ENCODE measurements at regions not wholly inside any gene's neighbourhood (a gene's known extent, or its start where the extent isn't known, plus 50 kb on each side); places are given as distances from the start of the nearest gene placed in this dataset.

DNA sequence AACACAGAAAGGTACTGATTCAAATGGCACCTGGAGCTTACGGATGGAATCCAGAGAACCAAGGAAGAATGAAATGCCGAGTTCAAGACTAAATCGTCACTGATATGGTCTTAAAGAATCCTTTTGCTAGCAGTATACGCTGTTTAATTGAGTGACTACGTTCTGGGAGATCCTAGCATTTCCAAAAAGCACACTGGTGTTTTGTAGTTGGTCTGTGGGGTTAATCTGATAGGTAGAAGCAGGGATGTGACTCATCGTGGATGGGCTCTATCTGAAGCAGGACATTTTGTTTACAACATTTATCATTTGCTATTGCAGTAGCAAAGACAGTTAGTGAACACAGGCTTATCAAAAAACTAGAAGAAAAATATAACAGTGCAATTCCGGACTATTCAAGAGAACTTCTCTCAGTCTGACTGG, 169.2 kb upstream of the HMGA2 start:
- CTCF ChIA-PET: no interaction called here
- POLR2A ChIA-PET (ENCODE audit: low non-redundant PET): no interaction called here
- DNase-seq (ENCODE audit: low spot score): no peak
- H3K27ac ChIP-seq: no peak overlapping the region
- TF ChIP-seq, protein P1, sequence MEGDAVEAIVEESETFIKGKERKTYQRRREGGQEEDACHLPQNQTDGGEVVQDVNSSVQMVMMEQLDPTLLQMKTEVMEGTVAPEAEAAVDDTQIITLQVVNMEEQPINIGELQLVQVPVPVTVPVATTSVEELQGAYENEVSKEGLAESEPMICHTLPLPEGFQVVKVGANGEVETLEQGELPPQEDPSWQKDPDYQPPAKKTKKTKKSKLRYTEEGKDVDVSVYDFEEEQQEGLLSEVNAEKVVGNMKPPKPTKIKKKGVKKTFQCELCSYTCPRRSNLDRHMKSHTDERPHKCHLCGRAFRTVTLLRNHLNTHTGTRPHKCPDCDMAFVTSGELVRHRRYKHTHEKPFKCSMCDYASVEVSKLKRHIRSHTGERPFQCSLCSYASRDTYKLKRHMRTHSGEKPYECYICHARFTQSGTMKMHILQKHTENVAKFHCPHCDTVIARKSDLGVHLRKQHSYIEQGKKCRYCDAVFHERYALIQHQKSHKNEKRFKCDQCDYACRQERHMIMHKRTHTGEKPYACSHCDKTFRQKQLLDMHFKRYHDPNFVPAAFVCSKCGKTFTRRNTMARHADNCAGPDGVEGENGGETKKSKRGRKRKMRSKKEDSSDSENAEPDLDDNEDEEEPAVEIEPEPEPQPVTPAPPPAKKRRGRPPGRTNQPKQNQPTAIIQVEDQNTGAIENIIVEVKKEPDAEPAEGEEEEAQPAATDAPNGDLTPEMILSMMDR (conservative IDR thresholded peaks at IDR 0.05; ENCODE audit: low read depth): no peak

GRCh38 chr12:65656156-65656882, 168.0 kb upstream of the HMGA2 start:
- TF ChIP-seq, protein P1 (conservative IDR thresholded peaks at IDR 0.05; ENCODE audit: low read depth): no peak
- H3K27ac ChIP-seq: no peak overlapping the region
- ChIA-PET POLR2A (ENCODE audit: low non-redundant PET) (no interaction called here), CTCF (no interaction called here)
- DNase-seq (ENCODE audit: low spot score): no peak

DNA sequence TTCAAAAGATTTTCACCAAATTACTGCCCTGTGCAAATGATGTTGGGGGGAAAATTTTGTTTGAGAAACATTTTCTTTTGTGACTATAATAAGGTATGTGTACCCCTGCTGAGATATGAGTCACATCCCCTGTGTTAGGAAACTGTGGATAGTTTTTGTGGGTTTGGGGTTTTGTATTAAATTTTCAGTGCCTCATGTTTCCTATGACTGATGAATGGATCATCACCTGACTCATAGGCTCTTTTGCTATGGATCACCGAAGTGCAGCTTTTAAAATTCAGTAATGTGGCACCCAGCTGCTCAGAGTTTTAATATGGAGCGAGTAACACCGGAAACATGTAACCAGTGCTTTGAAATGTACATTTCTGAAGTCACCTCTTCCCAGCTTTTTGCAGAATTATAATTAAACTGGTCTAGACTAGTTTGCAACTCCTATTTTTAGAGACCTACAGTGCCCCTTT, 167.4 kb upstream of the HMGA2 start:
- peak; percentile 90 for DNase-seq (ENCODE audit: low spot score)
- CTCF ChIA-PET: no interaction called here
- POLR2A ChIA-PET (ENCODE audit: low non-redundant PET): no interaction called here
- no peak overlapping the region for H3K27ac ChIP-seq
- TF ChIP-seq, protein P1 (conservative IDR thresholded peaks at IDR 0.05; ENCODE audit: low read depth): no peak

- peak overlapping the region; percentile 69; the same call in 1 of the 2 replicates for H3K27ac ChIP-seq
- TF ChIP-seq, protein P1 (conservative IDR thresholded peaks at IDR 0.05; ENCODE audit: low read depth): no peak
- DNase-seq (ENCODE audit: low spot score): no peak
- CTCF ChIA-PET: no interaction called here
- POLR2A ChIA-PET (ENCODE audit: low non-redundant PET): no interaction called here
Observed at GRCh38 chr12:65657635-65658034, 166.6 kb upstream of the HMGA2 start.

- no peak for DNase-seq (ENCODE audit: low spot score)
- TF ChIP-seq, protein P1 (conservative IDR thresholded peaks at IDR 0.05; ENCODE audit: low read depth): no peak
- no peak overlapping the region for H3K27ac ChIP-seq
- POLR2A ChIA-PET (ENCODE audit: low non-redundant PET): no interaction called here
- CTCF ChIA-PET: no interaction called here
Observed at GRCh38 chr12:65658360-65658759, 165.9 kb upstream of the HMGA2 start.

- ChIA-PET POLR2A (ENCODE audit: low non-redundant PET) (no interaction called here), CTCF (no interaction called here)
- TF ChIP-seq, protein P1 (conservative IDR thresholded peaks at IDR 0.05; ENCODE audit: low read depth): no peak
- no peak overlapping the region for H3K27ac ChIP-seq
- no peak for DNase-seq (ENCODE audit: low spot score)
Observed at GRCh38 chr12:65659681-65660080, 164.6 kb upstream of the HMGA2 start.

Data from RWPE1 (cell line).